RCC 7860 (cell line): ENCODE measurements at regions not wholly inside any gene's neighbourhood (a gene's known extent, or its start where the extent isn't known, plus 50 kb on each side); places are given as distances from the start of the nearest gene placed in this dataset.
"Not testable (repeated sequence)": the region's sequence is repeated elsewhere in the genome, so short reads cannot be mapped to it uniquely, and the experiment has no call there.

Source experiments
- DNase-seq: peaks from one replicate; pipeline ENCODE4 v3.0.0-alpha.2; 2015; ENCODE audit warnings: low spot score
- FAIRE-seq: peaks from 2 replicates; lab custom pipeline; 2012; peaks lifted over from hg19 to GRCh38; lab: Jason Lieb, UNC

DNA sequence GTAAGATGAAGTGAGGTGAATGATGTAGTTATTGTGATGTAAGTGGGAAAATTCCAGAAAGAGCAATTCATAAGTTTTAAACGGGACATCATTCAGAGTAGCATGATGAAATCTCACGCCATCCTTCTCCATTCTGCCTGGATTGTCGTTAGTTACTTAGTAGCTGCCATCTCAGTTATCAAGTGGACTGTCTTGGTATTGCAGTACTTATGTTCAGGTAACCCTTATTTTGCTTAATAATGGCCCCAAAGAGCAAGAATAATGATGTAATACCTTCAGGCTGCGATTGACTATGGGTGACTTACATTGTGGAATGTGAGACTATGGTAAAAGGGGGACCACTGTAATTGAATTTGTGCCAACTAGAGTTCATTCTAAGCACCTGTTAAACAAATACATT lies 234.1 kb upstream of the TOM1L1 start:
- FAIRE-seq (no peak), DNase-seq (no peak)

DNA sequence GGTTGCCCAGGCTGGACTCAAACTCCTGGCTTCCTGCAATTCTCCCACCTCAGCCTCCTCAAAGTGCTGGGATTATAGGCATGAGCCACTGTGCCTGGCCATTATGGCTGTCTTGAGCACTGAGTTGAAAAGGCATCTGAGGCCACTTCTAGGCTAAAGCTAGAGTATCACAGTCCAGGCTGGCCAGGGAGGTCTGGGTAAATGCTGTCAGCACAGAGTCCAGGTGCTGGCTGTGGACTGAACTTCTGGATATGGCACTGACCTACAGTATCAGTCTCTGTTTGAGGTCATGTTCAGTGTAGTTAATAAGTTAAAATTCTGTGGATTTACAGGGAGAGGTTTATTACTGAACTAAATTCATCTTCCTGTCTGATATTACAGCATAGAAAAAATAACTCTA lies 222.5 kb upstream of the TOM1L1 start:
- FAIRE-seq, result no peak
- no peak for DNase-seq

- DNase-seq (no peak), FAIRE-seq (no peak)
Measured at GRCh38 chr17:54680410-54680809, 220.2 kb upstream of the TOM1L1 start.

DNA sequence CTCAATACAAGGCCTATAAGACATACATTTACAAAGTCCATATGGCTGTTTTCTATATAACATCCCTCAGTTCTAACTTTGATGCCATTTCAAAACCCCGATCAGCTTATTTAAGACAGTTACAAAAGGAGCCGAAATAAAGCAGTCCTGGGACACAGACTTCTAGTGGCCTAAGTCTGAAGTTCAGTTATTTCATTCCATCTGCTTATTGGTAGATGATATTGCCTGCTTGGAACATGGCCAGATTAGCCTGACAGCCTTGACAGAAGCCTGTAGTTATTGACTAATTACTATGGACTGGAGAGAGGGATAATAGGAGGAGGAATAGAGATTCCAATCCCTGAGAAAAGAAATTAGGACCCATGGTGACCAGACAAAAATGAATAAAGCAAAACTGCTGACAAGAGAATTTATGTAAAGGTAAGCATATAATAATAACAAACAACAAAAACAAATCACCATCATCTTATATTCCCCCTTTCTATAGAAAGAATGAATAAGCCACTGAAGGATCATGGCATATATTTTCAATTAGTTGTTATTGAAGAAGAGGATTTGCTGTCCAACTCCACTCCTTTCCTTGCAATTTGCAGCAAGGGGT lies 206.3 kb upstream of the TOM1L1 start:
- FAIRE-seq (no peak), DNase-seq (no peak)

DNA sequence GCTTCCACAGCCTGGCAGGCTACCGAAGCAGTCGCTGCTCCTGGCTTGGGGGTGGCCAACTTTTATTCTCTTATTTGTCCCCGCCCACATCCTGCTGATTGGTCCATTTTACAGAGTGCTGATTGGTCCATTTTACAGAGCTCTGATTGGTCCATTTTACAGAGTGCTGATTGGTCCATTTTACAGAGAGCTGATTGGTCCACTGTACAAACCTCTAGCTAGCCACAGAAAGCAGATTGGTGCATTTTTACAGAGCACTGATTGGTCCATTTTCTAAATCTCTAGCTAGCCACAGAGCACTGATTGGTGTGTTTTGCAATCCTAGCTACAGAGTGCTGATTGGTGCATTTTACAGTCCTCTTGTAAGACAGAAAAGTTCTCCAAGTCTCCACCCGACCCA lies 187.9 kb upstream of the TOM1L1 start:
- DNase-seq, FAIRE-seq: not testable (repeated sequence)

DNA sequence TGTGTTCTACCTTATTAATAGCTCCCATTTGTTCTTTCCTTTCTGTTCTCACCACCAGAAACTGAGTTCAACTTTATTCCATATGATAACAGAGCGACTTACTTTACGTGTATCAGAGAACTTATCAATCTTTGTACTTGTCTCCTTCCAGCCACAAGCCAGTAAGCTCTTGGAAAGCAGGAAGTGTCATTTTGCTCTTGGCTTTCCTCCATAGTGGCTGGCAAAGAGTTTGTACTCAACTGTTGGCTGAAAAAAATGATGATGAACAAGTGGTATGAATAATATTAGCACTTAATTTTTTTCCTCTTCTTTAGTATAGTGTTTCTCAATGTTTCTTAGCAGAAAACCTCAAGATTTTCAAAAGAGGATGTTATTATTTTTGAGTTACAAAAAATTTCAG lies 182.4 kb upstream of the TOM1L1 start:
- DNase-seq (no peak), FAIRE-seq (no peak)

GRCh38 chr17:54727624-54728023 lies 173.0 kb upstream of the TOM1L1 start:
- no peak for DNase-seq
- FAIRE-seq, result no peak

GRCh38 chr17:54736573-54736972 lies 164.1 kb upstream of the TOM1L1 start:
- DNase-seq (no peak), FAIRE-seq (no peak)

DNA sequence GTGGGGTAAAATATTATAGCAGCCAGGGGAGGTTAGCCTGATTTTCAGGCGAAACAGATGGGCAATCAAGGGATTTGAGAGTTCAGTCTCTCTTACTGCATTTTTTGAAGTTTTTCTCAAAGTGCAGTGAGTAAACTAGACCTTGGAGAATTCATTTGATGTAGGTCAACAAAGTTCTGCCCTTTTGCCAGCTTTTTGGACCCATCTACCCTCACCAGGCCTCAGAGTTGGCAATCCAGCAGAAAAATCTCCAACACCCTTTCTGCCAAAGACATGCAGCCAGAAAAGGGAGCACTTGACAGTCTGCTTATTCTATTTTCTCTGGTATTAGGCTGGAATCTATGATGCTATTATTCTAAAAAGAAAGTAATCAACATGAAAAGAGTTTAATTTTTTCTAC lies 162.2 kb upstream of the TOM1L1 start:
- DNase-seq (no peak), FAIRE-seq (no peak)

DNA sequence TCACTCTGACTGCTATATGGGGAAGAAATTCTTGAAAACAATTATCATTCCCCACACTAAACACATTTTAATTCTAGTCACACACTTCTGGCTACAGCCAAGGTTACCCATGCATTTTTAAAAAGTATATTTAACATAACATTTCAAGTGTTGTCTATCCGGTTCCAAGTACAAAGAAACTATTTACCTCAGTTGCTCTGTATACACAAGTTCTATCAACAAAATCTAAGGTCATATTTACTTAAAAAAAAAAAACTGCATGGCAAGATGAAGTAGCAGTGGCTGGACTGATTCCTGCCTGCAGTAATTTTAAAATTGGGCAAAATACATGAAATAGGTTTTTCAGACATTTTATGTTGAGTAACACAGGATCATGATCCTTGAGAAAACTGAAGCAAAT lies 155.9 kb upstream of the TOM1L1 start:
- FAIRE-seq (no peak), DNase-seq (no peak)

GRCh38 chr17:54745239-54745638 lies 155.4 kb upstream of the TOM1L1 start:
- FAIRE-seq, result no peak
- DNase-seq, result no peak

GRCh38 chr17:54745862-54746261 lies 154.8 kb upstream of the TOM1L1 start:
- DNase-seq, result no peak
- FAIRE-seq, result no peak

DNA sequence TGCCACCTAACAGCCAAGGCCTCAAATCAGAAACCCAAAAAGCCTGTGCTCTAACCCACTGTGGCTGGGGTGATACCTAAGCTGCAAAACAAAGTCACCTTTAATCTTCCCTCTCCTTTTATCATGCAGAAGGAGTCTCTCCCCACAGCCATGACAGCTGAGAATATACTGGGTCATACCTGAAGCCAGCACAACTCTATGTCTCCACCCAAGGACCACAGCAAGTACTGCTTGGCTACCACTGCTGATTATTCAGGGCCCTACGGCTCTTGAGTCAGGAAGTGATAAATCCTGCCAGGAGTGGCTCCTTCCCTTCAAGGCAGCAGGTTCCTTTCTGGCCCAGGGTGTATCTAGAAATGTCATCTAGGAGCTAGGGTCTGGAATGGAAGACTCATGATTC lies 151.5 kb upstream of the TOM1L1 start:
- DNase-seq (no peak), FAIRE-seq (no peak)

GRCh38 chr17:54754560-54754959 lies 146.1 kb upstream of the TOM1L1 start:
- FAIRE-seq (no peak), DNase-seq (peak; percentile 18)

DNA sequence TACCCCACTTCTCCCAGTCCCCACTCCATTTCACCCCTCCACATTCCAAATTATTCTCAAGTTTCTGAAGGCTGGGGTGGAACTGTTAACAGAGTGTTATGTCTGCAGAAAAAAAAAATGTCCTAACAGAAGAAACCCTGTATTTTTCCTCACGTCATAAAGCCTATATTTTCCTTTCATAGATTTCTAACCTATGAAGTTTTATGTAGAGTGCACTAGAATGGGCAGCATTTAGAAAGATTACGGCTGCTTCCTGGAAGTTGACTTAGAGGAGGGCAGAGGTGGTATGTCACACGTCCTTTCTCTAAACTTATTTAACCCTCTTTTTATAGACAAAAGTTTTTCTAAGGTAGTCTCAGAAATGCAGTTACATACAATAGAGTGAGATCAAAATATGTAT lies 139.8 kb upstream of the TOM1L1 start:
- FAIRE-seq, result no peak
- no peak for DNase-seq

DNA sequence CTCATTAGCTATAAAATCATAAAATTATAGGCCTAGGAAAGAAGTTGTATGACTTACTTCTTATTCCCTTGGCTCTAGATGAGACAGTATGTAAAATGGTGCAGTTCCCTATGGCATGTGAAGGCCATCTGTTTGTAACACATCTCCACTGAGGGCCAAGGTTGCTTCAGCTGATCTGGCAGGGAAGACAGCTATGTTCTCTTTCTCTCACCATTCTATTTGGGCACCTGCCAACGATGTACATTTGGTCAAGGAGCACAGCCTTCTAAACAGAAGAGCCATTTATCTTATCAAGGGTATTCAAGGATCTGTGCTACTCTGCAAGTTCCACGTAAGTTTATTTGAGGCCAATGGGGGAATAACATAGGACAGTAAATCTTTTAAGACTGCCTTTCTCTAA lies 129.8 kb upstream of the TOM1L1 start:
- no peak for FAIRE-seq
- DNase-seq, result no peak

DNA sequence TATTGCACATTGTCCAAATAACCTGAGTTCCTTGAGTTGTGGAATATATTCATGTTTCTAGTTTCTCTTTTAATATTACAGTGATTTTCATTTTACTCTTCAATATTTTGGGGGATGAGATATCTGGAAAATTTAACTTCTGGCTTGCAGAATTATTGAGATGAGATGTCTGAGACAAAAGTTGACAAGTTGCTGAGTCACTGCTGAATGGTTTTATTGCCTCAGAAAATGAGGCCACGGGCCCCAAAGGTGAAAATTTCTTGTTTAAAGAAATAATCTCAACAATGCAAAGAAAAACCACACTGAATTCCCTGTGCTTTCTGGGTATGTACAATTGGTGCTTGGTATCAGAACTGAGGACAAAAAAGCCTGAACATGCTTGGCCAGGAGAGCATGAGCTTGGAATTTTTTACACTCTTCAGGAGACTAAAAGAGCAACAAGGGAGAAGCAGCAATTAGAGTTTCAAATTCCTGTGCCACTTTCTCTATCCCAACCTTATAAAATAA lies 129.2 kb upstream of the TOM1L1 start:
- DNase-seq (no peak), FAIRE-seq (no peak)

DNA sequence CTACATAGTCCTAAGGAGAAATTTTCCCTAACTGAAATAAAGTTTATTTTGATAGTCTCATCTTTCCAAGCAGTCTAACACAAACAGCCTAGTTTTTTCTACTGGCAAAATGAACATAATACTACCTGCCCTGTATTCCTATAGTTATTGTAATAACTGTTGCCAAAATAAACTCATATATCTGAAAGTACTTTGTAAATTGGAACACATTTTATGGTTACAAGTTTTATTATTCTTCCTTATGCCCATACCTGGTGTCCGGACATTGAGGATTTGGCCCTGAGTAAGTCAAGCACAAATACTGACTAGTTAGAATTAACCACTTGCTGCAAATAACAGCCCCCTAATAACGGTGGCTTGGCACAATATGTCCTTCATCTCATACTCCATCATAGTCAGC lies 120.4 kb upstream of the TOM1L1 start:
- FAIRE-seq (no peak), DNase-seq (no peak)

DNA sequence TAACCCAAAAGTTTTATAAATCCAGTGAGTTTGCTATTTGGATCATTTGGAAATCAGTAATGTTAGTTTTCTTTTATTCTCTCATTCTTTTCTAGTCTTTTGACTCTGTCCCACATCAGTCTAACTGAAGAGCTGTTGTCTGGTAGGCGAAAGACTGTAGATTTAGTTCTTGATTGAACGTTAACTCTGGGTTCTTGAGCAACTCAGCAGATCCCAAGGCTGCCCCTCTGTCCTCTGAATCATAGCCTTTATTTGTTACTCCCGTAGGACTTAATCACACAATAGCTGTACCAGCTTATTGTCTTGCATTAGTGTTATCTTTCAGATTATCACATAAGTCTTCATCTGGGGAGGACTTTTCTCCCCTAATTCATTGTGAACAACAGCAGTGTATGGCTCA lies 119.3 kb upstream of the TOM1L1 start:
- no peak for DNase-seq
- FAIRE-seq, result no peak

- FAIRE-seq, result no peak
Measured at GRCh38 chr17:54784305-54784704, 116.3 kb upstream of the TOM1L1 start.

GRCh38 chr17:54785643-54786268 lies 114.9 kb upstream of the TOM1L1 start:
- no peak for FAIRE-seq
- no peak for DNase-seq

More at GRCh38 chr17:54784305-54784704, 116.3 kb upstream of the TOM1L1 start:
- no peak for DNase-seq

DNA sequence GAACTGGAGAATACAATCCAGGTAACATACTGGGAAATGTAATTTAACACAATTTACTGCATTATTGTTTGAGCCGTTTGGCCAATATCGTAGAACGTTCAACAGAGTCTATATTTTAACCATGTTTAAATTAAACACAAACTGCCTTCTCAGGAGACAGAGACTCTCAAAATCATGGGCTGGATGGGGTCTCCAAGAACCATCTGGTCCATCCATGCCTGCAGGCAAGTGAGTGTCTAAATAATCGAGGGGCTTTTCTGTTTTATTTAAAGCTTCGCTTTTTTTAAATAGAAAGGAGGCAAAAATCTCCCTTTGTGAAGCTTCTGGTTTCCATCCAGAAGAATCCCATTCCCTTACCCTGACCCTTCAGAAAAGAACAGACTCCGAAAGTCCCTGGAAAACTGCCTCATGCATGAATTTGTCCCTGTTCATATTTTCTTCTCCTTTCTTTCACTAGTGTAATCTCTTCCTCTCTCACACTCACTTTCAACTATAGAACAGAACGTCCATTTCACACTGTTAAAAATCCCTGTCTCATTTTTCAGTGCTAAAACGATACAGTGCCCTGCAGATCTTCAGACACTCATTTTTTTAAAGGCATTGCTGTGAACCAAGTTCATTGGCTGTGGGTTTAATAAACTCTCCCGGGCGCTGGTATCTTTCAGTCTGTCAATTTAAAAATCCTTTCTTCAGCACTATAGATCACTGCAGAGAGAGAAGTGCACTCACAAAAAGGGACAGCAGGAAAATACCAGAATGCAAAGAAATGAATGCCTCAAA lies 111.4 kb upstream of the TOM1L1 start:
- FAIRE-seq (no peak), DNase-seq (no peak)
